Adipocyte (in vitro differentiated cells): ENCODE measurements at regions not wholly inside any gene's neighbourhood (a gene's known extent, or its start where the extent isn't known, plus 50 kb on each side); places are given as distances from the start of the nearest gene placed in this dataset.

ENCODE experiments used
- DNase-seq: peaks from one replicate; pipeline ENCODE4 v3.0.0-alpha.2; 2015; ENCODE audit warnings: low read depth
- H3K27me3 ChIP-seq: replicated peaks from 2 replicates; pipeline ENCODE4 v1.7.0; 2013; ENCODE audit warnings: mild to moderate bottlenecking, low read length, moderate library complexity; ENCODE audit not compliant: control insufficient read depth, insufficient read depth
- H3K36me3 ChIP-seq: 2 replicates; pipeline ENCODE4 v1.7.0; 2013; ENCODE audit warnings: low read length, mild to moderate bottlenecking, moderate library complexity; ENCODE audit not compliant: control insufficient read depth, insufficient read depth, severe bottlenecking
- H3K4me1 ChIP-seq: 2 replicates; pipeline ENCODE4 v1.7.0; 2013; ENCODE audit warnings: mild to moderate bottlenecking, low read length, moderate library complexity; ENCODE audit not compliant: control insufficient read depth, insufficient read depth
- H3K4me3 ChIP-seq: 2 replicates; pipeline ENCODE4 v1.7.0; 2013; ENCODE audit warnings: mild to moderate bottlenecking, low read length, moderate library complexity
- H3K9ac ChIP-seq: 2 replicates; pipeline ENCODE4 v1.7.0; 2013; ENCODE audit warnings: mild to moderate bottlenecking, low read length, moderate library complexity
- H3K9me3 ChIP-seq: 2 replicates; pipeline ENCODE4 v1.7.0; 2013; ENCODE audit warnings: mild to moderate bottlenecking, low read length, moderate library complexity; ENCODE audit not compliant: control insufficient read depth

DNA sequence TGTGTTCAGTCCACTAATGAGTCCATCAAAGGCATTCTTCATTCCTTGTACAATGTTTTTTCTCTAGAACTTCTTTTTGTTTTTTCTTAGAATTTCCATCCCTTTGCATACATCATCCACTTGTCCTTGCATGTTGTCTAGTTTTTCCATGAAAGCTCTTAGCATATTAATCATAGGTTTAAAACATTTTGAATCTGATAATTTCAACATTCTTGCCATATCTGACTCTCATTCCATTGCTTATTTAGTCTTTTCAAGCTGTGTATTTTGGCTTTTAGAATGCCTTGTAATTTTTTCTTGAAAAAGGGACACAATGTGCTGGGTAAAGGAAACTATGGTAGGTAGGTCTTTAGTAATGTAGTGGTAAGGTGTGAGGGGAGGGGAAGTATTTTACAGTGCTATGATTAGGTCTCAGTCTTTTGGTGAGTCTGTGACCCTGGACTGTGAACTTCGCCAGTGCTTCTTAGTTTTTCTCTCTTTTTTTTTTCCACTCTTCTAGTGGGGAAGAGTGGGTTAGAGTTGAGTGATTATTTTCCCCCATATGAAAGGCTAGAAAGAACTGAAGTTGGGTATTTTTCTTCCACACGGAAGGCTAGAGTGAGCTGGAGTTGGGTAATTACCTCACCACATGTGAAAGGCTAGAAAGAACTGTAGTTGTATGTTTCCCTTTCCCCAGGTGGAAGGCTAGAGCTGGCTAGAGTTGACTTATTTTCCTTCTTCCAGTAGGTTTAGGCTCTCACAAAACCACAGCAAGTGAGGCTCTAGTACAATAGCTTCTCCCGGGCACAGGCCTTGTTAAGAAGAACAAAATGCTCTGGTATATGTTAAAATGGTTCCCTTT is 172.1 kb downstream of the SNX18 start:
- Histone ChIP-seq H3K9ac (no peak overlapping the region), H3K27me3 (no peaks in the 10 kb centered on the region), H3K9me3 (peaks cover 3% of the 10 kb centered on the region), H3K4me3 (no peak overlapping the region), H3K36me3 (no peaks in the 10 kb centered on the region), H3K4me1 (peaks cover 12% of the 10 kb centered on the region)
- peak; percentile 50 for DNase-seq

DNA sequence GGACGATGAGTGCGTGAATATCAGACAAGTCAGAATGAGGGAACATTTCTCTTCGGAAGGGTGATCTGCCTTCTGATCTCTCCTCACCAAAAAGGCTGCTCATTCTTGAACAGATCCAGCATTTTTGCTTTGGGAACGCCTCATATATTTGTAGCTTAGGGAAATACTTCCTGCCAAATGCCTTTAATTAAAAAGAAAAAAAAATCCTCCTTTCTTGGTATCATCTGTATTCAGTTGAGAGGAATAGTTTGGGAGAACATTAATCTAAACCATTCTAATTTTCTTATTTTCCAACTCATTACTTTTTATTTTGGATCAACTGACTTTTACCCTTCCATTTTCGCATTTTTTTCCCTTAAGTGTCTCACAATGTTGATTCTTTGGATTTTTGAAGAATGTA is 163.4 kb downstream of the SNX18 start:
- H3K36me3 ChIP-seq, result no peaks in the 10 kb centered on the region
- H3K9me3 ChIP-seq, result no peaks in the 10 kb centered on the region
- H3K9ac ChIP-seq, result peak overlapping the region; percentile 59
- H3K27me3 ChIP-seq, result no peaks in the 10 kb centered on the region
- DNase-seq, result no peak
- H3K4me3 ChIP-seq, result no peak overlapping the region
- H3K4me1 ChIP-seq, result peaks cover 27% of the 10 kb centered on the region

DNA sequence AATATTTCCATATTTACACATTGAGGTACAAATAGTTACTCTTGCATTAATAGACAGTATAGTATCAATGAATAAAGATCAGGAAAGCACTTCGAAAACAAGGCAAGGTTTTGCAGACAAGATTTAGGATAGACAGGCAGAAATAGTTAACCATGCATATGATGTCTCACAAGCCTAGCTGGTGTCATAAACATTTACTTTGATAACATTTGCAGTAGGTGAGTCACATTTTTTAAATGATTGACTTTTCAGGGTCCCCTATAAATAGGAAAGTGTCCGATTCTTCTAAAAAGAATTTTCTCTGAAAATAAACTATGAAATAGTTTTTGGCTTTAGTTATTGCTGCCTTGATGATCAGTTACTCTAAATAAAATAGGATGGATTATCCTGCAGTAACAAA is 162.1 kb downstream of the SNX18 start:
- H3K4me1 ChIP-seq, result peaks cover 28% of the 10 kb centered on the region
- H3K36me3 ChIP-seq, result no peaks in the 10 kb centered on the region
- H3K9me3 ChIP-seq, result no peaks in the 10 kb centered on the region
- no peaks in the 10 kb centered on the region for H3K27me3 ChIP-seq
- H3K4me3 ChIP-seq, result no peak overlapping the region
- DNase-seq, result no peak
- H3K9ac ChIP-seq, result no peak overlapping the region

DNA sequence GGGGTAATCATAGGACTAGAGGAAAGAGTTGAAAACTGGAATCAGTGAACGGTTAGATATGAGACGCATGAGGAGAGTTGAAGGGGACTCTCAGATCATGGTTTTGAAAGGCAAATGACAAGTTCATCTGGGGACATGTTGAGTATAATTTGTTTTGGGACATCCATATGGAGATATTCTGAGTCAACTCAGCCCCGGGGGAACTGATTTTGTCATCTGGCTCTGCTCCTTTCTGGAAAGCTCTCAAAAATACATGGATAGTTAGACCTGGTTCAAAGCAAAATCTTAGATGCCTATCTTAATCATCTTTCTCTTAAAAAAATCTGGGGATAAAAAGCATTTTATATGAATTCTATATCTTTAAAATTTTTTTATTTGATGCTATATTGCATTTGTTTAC is 161.2 kb downstream of the SNX18 start:
- Histone ChIP-seq H3K4me3 (no peak overlapping the region), H3K36me3 (no peaks in the 10 kb centered on the region), H3K9me3 (no peaks in the 10 kb centered on the region), H3K4me1 (peaks cover 28% of the 10 kb centered on the region), H3K27me3 (no peaks in the 10 kb centered on the region), H3K9ac (no peak overlapping the region)
- DNase-seq, result no peak

DNA sequence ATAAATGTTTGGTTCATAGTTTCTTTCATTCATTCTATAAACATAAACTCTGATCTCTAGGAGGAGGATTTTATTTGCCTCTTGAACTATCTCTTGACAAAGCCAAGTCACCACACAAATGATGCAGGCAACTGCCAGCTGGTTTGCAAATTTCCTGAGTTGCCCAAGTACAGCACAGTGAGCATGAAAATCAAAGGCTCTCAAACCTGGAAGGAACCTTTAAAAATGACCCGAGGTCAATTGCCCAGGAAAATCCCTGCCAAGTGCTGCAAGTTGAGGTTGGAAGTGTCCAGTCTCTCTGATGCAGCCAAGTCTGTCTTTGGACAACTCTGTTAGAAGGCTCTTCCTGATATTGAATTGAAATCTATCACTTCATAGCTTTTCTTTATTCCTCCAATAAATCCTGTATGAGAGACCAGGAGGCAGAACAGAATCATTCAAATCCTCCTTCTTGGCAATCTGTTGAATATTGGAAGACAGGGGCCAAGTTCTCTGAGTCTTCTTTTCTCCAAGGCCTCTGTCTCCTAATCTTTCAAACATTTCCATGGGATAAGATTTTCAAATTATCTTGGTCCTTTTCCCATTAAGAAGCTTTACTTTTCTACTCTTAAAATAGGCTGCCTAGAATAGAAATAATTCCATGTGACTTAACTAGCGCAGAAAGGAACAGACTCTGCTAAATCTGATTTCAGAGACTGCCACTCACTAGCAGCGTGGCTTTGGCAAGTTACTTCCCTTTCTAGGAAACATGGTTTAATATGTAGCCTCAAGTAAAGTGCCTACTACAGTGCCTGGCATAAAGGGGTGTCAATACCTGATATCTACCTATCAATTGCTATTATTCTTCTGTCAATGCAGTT is 159.2 kb downstream of the SNX18 start:
- no peak overlapping the region for H3K9ac ChIP-seq
- no peak for DNase-seq
- H3K9me3 ChIP-seq, result peaks cover 12% of the 10 kb centered on the region
- no peaks in the 10 kb centered on the region for H3K27me3 ChIP-seq
- no peaks in the 10 kb centered on the region for H3K36me3 ChIP-seq
- H3K4me1 ChIP-seq, result peaks cover 32% of the 10 kb centered on the region
- H3K4me3 ChIP-seq, result no peak overlapping the region

DNA sequence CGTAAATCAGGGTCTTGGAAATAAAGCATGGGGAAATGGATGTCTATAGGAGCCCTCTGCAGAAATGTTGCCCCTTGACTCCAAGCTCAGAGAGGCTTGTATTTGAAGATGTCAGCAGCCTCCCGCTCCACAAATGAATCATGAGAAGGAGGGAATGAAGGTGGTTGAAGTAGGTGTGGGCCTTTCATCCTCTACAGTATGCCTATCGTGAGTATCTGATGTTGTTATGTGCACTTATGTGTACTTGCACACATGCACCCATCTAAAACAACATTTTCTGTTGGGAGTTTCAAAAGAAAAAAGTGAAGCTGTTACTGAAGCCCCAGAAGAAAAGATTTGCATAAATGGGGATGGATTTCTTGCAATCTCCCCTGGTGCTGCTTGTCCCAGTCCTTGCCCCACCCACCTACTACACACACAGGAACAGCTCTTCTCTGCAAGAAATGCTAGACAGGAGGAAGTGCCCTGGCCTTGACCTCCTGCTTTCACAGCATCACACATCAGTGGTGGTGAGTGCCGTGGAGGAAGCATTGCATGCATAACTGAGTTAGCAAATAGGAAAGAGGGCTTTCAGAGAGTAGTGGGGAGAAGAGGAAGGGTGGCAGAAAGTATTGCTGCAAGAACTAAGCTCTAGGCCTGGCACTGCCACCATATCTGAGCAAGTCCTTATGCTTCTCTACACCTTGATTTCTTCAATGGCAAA is 156.1 kb downstream of the SNX18 start:
- peaks cover 12% of the 10 kb centered on the region for H3K9me3 ChIP-seq
- no peak overlapping the region for H3K9ac ChIP-seq
- no peak overlapping the region for H3K4me3 ChIP-seq
- DNase-seq, result no peak
- H3K27me3 ChIP-seq, result no peaks in the 10 kb centered on the region
- peaks cover 45% of the 10 kb centered on the region for H3K4me1 ChIP-seq
- no peaks in the 10 kb centered on the region for H3K36me3 ChIP-seq

DNA sequence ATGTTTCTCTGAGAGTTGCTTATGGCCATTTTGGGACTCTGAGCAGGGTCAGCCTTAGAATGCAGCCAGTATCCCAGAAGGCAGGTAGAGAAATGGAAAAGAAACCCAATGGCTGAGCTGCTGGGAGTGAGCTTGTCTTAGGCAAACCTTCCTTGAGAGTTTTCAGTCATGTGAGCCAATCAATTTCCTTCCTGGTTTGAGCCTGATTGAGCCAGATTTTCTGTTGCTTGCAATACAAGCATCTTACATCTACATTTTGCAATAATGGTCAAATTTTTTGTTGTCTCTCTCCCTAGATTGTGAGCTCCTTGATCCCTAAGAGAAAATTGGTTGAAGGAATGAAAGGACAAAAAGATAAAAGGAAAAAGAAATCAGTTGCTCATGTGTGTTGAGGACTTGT is 155.3 kb downstream of the SNX18 start:
- no peak overlapping the region for H3K4me3 ChIP-seq
- H3K9me3 ChIP-seq, result peaks cover 12% of the 10 kb centered on the region
- no peak overlapping the region for H3K9ac ChIP-seq
- no peaks in the 10 kb centered on the region for H3K27me3 ChIP-seq
- DNase-seq, result no peak
- H3K4me1 ChIP-seq, result peaks cover 40% of the 10 kb centered on the region
- no peaks in the 10 kb centered on the region for H3K36me3 ChIP-seq

DNA sequence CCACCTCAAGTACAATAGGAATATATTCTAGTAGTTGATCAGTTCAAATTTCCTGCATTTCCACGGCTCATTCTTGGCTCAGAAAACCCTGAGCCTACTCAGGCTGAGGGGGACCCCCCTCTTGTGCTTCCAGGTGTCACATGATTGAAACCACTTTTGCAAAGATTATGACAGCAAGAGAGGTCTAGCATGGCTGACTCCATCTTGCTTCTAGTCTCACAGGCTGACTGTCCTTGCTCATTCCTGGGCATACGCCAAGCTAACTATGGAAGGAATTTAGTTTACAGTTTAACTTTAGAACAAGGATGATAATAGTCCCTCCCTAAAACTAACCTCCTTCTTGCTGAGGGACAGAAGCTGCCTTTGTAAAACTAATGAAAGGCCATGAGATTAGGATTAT is 154.1 kb downstream of the SNX18 start:
- H3K27me3 ChIP-seq, result no peaks in the 10 kb centered on the region
- H3K9me3 ChIP-seq, result peaks cover 12% of the 10 kb centered on the region
- H3K36me3 ChIP-seq, result no peaks in the 10 kb centered on the region
- H3K9ac ChIP-seq, result peak overlapping the region; percentile 28
- H3K4me1 ChIP-seq, result peaks cover 38% of the 10 kb centered on the region
- H3K4me3 ChIP-seq, result peak overlapping the region; percentile 22
- no peak for DNase-seq

DNA sequence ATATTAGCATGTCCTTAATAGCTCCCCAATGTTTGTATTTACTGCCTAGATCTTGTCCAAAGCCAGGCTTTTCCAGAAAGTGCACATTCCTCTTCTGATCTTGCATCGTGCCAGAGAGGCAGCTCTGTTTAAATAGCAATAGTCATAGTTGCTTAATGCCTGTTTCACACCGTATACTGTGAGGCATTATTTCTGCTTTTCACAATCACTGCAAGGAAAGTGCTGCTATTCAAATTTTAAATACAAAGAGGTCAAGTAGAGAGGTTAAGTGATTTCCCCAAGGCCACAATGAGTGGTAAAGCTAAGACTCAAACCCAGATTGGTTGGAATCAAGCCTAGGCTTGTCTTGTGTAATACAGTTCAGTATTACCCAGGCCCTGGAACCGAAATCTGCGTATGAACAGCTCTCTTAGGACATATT is 153.6 kb downstream of the SNX18 start:
- H3K9me3 ChIP-seq, result peaks cover 12% of the 10 kb centered on the region
- no peak overlapping the region for H3K4me3 ChIP-seq
- H3K36me3 ChIP-seq, result no peaks in the 10 kb centered on the region
- no peak overlapping the region for H3K9ac ChIP-seq
- DNase-seq, result peak; percentile 71
- H3K27me3 ChIP-seq, result no peaks in the 10 kb centered on the region
- peaks cover 33% of the 10 kb centered on the region for H3K4me1 ChIP-seq

DNA sequence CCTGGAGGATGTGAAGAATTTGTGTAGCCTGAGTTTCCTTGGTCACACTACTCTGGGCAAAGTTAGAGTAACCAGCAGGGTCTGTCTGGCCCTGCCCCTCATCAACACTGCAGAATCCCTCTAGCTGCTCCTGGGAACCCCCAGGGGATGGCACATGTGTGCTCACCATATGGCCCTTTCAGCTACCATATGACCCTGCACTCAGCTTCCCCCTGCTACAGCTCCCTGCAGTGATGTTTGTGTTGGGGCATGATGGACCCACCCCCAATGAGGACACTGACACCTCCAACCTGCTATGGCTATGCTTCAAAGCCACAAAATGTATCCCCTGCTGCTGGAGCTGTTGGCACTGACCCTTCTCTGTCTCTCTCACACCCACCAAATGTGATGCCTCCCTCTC is 152.7 kb downstream of the SNX18 start:
- Histone ChIP-seq H3K4me1 (peaks cover 31% of the 10 kb centered on the region), H3K9me3 (peaks cover 12% of the 10 kb centered on the region), H3K36me3 (no peaks in the 10 kb centered on the region), H3K9ac (peak overlapping the region; percentile 52), H3K4me3 (no peak overlapping the region), H3K27me3 (no peaks in the 10 kb centered on the region)
- no peak for DNase-seq

DNA sequence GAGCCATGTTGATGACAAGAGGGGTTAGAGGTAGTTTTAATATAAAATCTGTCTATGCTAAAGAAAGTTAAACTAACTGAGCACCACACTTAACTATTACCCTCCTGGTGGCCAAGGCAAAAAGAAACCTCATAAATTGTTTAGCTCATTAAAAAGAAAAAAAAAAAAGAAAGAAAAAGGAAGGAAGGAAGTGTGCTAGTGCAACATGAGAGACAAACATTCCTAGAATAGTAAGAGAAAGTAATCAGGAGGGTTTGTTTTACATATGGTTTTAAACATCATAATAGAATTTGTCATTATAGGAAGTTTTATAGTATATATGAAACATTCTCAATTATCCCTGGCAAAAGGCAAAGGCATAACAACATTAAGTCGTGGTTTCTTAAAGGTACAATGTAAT is 152.3 kb downstream of the SNX18 start:
- H3K4me3 ChIP-seq, result peak overlapping the region; percentile 3
- H3K9ac ChIP-seq, result peak overlapping the region; percentile 52
- peaks cover 12% of the 10 kb centered on the region for H3K9me3 ChIP-seq
- peaks cover 31% of the 10 kb centered on the region for H3K4me1 ChIP-seq
- DNase-seq, result peak; percentile 58
- no peaks in the 10 kb centered on the region for H3K27me3 ChIP-seq
- no peaks in the 10 kb centered on the region for H3K36me3 ChIP-seq
